IMR-90 (cell line): ENCODE measurements at regions not wholly inside any gene's neighbourhood (a gene's known extent, or its start where the extent isn't known, plus 50 kb on each side); places are given as distances from the start of the nearest gene placed in this dataset.

Experiments used
- ATAC-seq: fragments of 200-7000 bp; cut with Tn5 transposase; 2 replicates; pipeline ENCODE4 v1.9.1; 2020; ENCODE audit warnings: low read depth, mild to moderate bottlenecking, moderate library complexity
- BruUV-seq: library from RNA; stranded (reverse); fragments of 400-500 nt; replicated peaks from 2 replicates; lab custom pipeline; 2021; lab: Mats Ljungman, UMichigan
- CTCF ChIA-PET: fragments of 300-600 bp; formaldehyde crosslinking; extraction: SDS; loops from one replicate; lab custom pipeline; 2021; ENCODE audit warnings: antibody characterized with exemption; lab: Yijun Ruan, JAX
- POLR2A ChIA-PET: fragments of 300-600 bp; sonication (Branson Sonifier 250); formaldehyde crosslinking; loops from one replicate; lab custom pipeline; 2022; ENCODE audit warnings: antibody characterized with exemption; ENCODE audit not compliant: unreplicated experiment; lab: Charles Lee
- DNase-seq: peaks from one replicate; pipeline ENCODE4 v3.0.0; 2013
- H2AFZ ChIP-seq: replicated peaks from 2 replicates; pipeline ENCODE3; 2013; ENCODE audit warnings: low read length, mild to moderate bottlenecking; ENCODE audit not compliant: poor library complexity
- H2AK5ac ChIP-seq: 2 replicates; pipeline ENCODE4 v1.6.1; 2013; ENCODE audit warnings: low read depth, low read length, inconsistent platforms
- H2AK9ac ChIP-seq: replicated peaks from 2 replicates; pipeline ENCODE3; 2013; ENCODE audit warnings: mild to moderate bottlenecking, low read depth, low read length, moderate library complexity; ENCODE audit not compliant: poor library complexity
- H2BK120ac ChIP-seq: 2 replicates; pipeline ENCODE4 v1.6.1; 2013; ENCODE audit warnings: low read depth, low read length, inconsistent platforms
- H2BK15ac ChIP-seq: 3 replicates; pipeline ENCODE4 v1.6.1; 2013; ENCODE audit warnings: low read depth, low read length, inconsistent platforms
- H2BK20ac ChIP-seq: 2 replicates; pipeline ENCODE4 v1.6.1; 2013; ENCODE audit warnings: low read depth, mild to moderate bottlenecking, inconsistent platforms, low read length, moderate library complexity
- H2BK5ac ChIP-seq: 2 replicates; pipeline ENCODE4 v1.6.1; 2013; ENCODE audit warnings: mild to moderate bottlenecking, low read depth, low read length, inconsistent platforms; ENCODE audit not compliant: poor library complexity, severe bottlenecking
- H3K14ac ChIP-seq: replicated peaks from 2 replicates; pipeline ENCODE4 v1.6.1; 2013; ENCODE audit warnings: low read depth, low read length, inconsistent platforms
- H3K18ac ChIP-seq: 2 replicates; pipeline ENCODE4 v1.6.1; 2013; ENCODE audit warnings: low read depth, low read length, control low read depth
- H3K23ac ChIP-seq: 2 replicates; pipeline ENCODE4 v1.6.1; 2013; ENCODE audit warnings: low read depth, low read length, inconsistent platforms
- H3K27ac ChIP-seq: 2 replicates; pipeline ENCODE4 v1.5.1; 2013; ENCODE audit warnings: mild to moderate bottlenecking, control low read depth, low read length; ENCODE audit not compliant: insufficient read depth
- H3K27me3 ChIP-seq: 2 replicates; pipeline ENCODE4 v1.6.1; 2013; ENCODE audit warnings: low read length; ENCODE audit not compliant: control insufficient read depth, insufficient read depth
- H3K36me3 ChIP-seq: 2 replicates; pipeline ENCODE4 v1.6.1; 2013; ENCODE audit warnings: low read length, mixed read lengths; ENCODE audit not compliant: control insufficient read depth, insufficient read depth
- H3K4ac ChIP-seq: 2 replicates; pipeline ENCODE4 v1.6.1; 2013; ENCODE audit warnings: low read depth, low read length, inconsistent platforms
- H3K4me1 ChIP-seq: 2 replicates; pipeline ENCODE4 v1.6.1; 2013; ENCODE audit warnings: low read length, mixed read lengths; ENCODE audit not compliant: control insufficient read depth, insufficient read depth
- H3K4me2 ChIP-seq: 2 replicates; pipeline ENCODE4 v1.6.1; 2013; ENCODE audit warnings: low read depth, mild to moderate bottlenecking, control low read depth, low read length, moderate library complexity
- H3K4me3 ChIP-seq: 2 replicates; pipeline ENCODE4 v1.5.1; 2013; ENCODE audit warnings: low read depth, mild to moderate bottlenecking, control low read depth, low read length, moderate library complexity; ENCODE audit not compliant: insufficient read depth
- H3K56ac ChIP-seq: 2 replicates; pipeline ENCODE4 v1.6.1; 2013; ENCODE audit warnings: low read length, inconsistent platforms; ENCODE audit not compliant: insufficient read depth; ENCODE audit errors: extremely low read depth
- H3K79me1 ChIP-seq, 2 experiments: 2 replicates each; pipeline ENCODE4 v1.6.1; 2013; ENCODE audit warnings: low read length in 2 of 2, inconsistent platforms in 1 of 2, low read depth in 1 of 2
- H3K9ac ChIP-seq: 2 replicates; pipeline ENCODE4 v1.6.1; 2013; ENCODE audit warnings: low read depth, low read length, control low read depth
- H3K9me1 ChIP-seq: 2 replicates; pipeline ENCODE4 v1.6.1; 2013; ENCODE audit warnings: low read length, inconsistent platforms; ENCODE audit not compliant: insufficient read depth
- H3K9me3 ChIP-seq: 2 replicates; pipeline ENCODE4 v1.6.1; 2013; ENCODE audit warnings: low read length; ENCODE audit not compliant: control insufficient read depth, insufficient read depth
- H4K20me1 ChIP-seq: 2 replicates; pipeline ENCODE4 v1.6.1; 2013; ENCODE audit warnings: low read length, inconsistent platforms; ENCODE audit not compliant: insufficient read depth
- H4K5ac ChIP-seq: 2 replicates; pipeline ENCODE4 v1.6.1; 2013; ENCODE audit warnings: mild to moderate bottlenecking, low read depth, low read length, control low read depth
- H4K8ac ChIP-seq, 2 experiments: 2 replicates each; pipeline ENCODE4 v1.6.1; 2013; ENCODE audit warnings: low read depth in 2 of 2, low read length in 2 of 2, control low read depth in 1 of 2, inconsistent platforms in 1 of 2
- H4K91ac ChIP-seq: 2 replicates; pipeline ENCODE4 v1.6.1; 2013; ENCODE audit warnings: low read depth, low read length, inconsistent platforms; ENCODE audit not compliant: insufficient read depth
- RCOR1 ChIP-seq: IDR thresholded peaks from 2 replicates; pipeline ENCODE4 v1.6.1; 2012; ENCODE audit warnings: mild to moderate bottlenecking, low read length, improper control_type of control experiment; ENCODE audit not compliant: insufficient replicate concordance
- WGBS, 2 experiments: methylation state at CpG; one replicate each; pipeline versions ENCODE4 v1.1.5 to v1.1.7; 2013; ENCODE audit warnings: missing lambda C conversion rate in 2 of 2; ENCODE audit not compliant: insufficient read length in 1 of 2; ENCODE audit errors: extremely low coverage in 2 of 2; 5-methylcytosine and 5-hydroxymethylcytosine counted together
- dilution Hi-C: fragments of 300-500 bp; cut with HindIII; formaldehyde crosslinking; loops from one replicate; pipeline ENCODE4 v1.14.3; 2018; ENCODE audit warnings: low sequenced_read_pairs; ENCODE audit not compliant: unreplicated experiment
- in situ Hi-C: fragments of 300-500 bp; cut with MboI; formaldehyde crosslinking; loops from 3 replicates; pipeline ENCODE4 v1.14.3; 2019; ENCODE audit warnings: low sequenced_read_pairs, inconsistent platforms, mixed read lengths
- intact Hi-C: fragments of 100-400 bp; cut with micrococcal nuclease; formaldehyde crosslinking; loops from 2 replicates; pipeline ENCODE4 v1.10.0; 2022
- TF ChIP-seq, protein P1 (sequence below): fragments of 150-350 bp; IDR thresholded peaks from 2 replicates; pipeline ENCODE4 v1.6.1; 2017; ENCODE audit warnings: mild to moderate bottlenecking, antibody characterized with exemption, low read length, low read depth

DNA sequence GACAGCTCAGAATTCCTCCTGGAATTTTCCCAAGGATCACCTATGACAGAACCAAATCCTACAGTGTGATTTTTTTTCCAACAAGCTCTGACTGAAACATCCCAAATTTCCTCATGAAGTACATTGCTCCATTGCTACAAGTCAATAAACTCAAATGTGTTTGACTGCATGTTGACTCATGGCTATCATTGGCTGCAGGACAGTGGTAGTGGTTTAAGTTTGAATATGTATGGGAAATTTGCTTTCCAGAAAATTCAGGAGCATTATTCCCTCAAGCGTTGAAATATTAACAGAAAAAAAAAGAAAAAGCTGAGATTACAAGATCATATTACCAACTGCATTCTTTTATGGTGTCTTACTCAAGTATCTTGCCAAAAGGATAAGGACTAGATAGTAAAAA lies 402.8 kb upstream of the DSEL start:
- DNase-seq = peak; percentile 19
- H3K4me1 ChIP-seq = no peaks in the 10 kb centered on the region
- H2AK9ac ChIP-seq = no peak overlapping the region
- no peaks in the 10 kb centered on the region for H3K9me3 ChIP-seq
- H3K56ac ChIP-seq = no peak overlapping the region
- no peak overlapping the region for H3K14ac ChIP-seq
- H2BK15ac ChIP-seq = no peak overlapping the region
- no peak overlapping the region for H2BK5ac ChIP-seq
- H3K4me2 ChIP-seq = no peak overlapping the region
- dilution Hi-C loops = no loop called here
- H4K8ac ChIP-seq = no peak overlapping the region
- H2AK5ac ChIP-seq = no peak overlapping the region
- no peak overlapping the region for H2BK20ac ChIP-seq
- no peak overlapping the region for H2AFZ ChIP-seq
- intact Hi-C loops = no loop called here
- no peak for ATAC-seq
- H3K36me3 ChIP-seq = no peaks in the 10 kb centered on the region
- ChIA-PET POLR2A (no interaction called here), CTCF (no interaction called here)
- no peak overlapping the region for H3K27ac ChIP-seq
- H3K9me1 ChIP-seq = 0 out of 2 replicates have a peak, but pooled peaks cover 3% of the 10 kb centered on the region
- no peak overlapping the region for H4K5ac ChIP-seq
- in situ Hi-C loops = no loop called here
- no peaks in the 10 kb centered on the region for H4K20me1 ChIP-seq
- H2BK120ac ChIP-seq = no peak overlapping the region
- H3K9ac ChIP-seq = no peak overlapping the region
- no peak overlapping the region for H4K91ac ChIP-seq
- H3K79me1 ChIP-seq = no peaks in the 10 kb centered on the region
- H3K23ac ChIP-seq = no peak overlapping the region
- no peak overlapping the region for H3K4ac ChIP-seq
- TF ChIP-seq, protein P1, sequence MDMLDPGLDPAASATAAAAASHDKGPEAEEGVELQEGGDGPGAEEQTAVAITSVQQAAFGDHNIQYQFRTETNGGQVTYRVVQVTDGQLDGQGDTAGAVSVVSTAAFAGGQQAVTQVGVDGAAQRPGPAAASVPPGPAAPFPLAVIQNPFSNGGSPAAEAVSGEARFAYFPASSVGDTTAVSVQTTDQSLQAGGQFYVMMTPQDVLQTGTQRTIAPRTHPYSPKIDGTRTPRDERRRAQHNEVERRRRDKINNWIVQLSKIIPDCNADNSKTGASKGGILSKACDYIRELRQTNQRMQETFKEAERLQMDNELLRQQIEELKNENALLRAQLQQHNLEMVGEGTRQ = no peak
- no peak for TF ChIP-seq RCOR1
- H3K18ac ChIP-seq = no peak overlapping the region
- no peak overlapping the region for H3K4me3 ChIP-seq
- WGBS, 2 experiments = no CpG with 5 or more reads among the region's 1 CpG
- no peaks in the 10 kb centered on the region for H3K27me3 ChIP-seq
- no TSS peak for BruUV-seq
